HG02571 (cell line): ENCODE measurements at regions not wholly inside any gene's neighbourhood (a gene's known extent, or its start where the extent isn't known, plus 50 kb on each side); places are given as distances from the start of the nearest gene placed in this dataset.
"Not testable (repeated sequence)": the region's sequence is repeated elsewhere in the genome, so short reads cannot be mapped to it uniquely, and the experiment has no call there.

Source experiments
- ATAC-seq: cut with Tn5 transposase; IDR thresholded peaks from one replicate; pipeline ENCODE4 v1.9.1; 2021; ENCODE audit warnings: mild to moderate bottlenecking, moderate library complexity; ENCODE audit not compliant: unreplicated experiment

DNA sequence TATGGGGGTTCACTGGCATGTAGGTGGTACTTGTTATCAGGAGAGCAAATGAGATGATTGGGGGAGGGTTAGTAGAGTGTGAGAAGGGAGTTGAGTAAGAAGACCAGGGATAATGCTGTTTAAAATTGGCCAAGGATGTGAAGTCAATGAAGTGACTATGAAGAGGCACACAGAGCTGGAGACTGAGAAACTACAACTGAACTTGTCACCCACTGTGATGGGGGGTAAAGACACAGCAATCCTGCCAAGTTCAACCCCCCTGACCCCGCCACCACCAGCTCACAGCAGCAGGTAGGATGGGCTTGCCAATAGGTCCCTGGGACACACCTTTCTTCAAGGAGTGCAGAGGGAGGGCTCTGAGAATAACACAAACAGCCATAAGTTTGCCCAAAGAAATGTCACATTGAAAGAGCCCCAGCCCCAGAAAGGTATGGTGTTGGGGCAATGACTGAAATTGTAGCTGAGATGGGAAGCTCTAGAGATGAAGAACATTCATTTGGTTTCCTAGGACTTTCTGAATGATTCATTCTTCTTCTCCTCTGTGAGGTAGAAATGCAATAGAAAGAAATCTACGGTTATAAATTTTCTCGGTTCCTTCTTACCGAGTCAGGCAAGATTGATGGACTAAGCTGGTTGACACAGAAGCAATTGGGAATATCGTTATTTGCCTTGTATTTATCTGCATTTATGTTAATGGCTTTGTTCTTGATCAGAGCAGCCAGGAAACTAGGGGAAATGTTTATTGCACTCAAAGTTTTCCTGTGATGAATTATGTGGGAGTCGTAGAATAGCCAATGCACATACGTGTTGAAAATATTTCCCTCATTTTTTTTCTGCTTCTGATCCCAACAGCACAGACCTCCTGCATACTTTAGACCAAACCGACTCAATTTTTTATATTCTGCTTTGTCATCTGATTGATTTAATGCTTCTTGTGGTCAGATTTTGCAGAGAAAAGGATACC, 595.2 kb upstream of the CDH11 start:
- no peak for ATAC-seq

DNA sequence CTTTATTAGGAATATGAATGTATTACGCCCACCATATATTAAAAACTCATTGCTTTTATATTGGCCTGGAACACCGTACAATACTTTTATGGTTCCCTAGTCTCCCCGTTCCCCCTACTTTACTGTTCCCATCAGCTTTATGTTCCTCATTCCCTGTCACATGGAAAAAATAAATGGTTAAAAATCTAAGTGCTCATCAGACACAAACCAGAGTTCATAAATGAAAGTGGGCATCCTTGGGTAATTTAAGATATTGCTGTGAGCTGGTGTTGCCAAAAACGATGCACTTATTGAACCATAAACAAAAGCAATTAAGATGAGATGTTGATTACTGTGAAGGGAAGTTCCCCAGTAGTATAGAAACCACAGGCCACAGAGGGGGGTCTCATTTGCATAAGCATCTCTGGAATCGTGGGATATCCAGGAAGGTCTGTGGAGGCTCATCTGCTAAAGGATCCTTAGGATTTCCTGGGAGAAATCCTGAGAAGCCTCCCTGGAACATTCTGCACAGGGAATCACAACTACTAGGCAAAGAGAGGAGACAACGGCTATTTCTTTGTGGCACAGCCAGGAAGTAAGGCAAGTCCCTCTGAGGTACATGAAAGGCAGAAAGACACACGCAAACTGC, 591.4 kb upstream of the CDH11 start:
- no peak for ATAC-seq

DNA sequence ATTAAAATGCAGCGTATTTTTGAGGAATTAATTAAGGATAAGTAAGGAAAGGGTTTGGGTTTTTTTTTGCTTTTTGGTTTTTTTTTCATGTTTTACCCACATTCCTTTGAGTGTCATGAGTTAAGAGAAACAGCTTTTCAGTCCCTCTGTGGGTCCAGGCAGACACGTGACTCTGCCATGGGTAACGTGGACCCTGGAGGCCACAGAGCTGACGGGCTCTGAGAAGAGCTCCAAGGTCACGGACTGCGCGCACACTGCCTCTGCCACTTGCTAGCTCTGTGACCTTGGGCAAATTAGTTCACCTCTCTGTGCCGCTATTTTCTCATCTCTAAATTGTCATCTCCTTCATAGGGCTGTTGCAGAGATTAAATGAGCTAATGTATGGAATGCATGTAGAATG, 588.2 kb upstream of the CDH11 start:
- no peak for ATAC-seq

DNA sequence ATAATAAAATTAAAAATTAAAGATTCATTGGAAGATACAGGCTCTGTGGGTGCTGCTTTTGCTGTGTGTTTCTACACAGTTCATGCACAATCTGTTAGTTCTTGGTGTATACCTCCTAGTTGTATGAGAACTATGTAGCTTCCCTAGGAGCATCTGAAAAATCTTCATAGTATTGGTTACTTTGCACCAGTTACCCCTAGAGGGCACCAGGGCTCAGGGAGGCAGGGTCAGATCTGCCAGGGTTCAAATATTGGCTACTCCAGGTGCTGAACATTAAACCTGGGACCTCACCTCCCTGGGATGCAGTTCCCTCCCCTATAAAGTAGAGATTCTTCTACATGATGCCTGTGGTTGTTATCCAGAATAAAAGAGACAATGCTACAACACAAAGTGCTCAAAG, 583.0 kb upstream of the CDH11 start:
- ATAC-seq = no peak

DNA sequence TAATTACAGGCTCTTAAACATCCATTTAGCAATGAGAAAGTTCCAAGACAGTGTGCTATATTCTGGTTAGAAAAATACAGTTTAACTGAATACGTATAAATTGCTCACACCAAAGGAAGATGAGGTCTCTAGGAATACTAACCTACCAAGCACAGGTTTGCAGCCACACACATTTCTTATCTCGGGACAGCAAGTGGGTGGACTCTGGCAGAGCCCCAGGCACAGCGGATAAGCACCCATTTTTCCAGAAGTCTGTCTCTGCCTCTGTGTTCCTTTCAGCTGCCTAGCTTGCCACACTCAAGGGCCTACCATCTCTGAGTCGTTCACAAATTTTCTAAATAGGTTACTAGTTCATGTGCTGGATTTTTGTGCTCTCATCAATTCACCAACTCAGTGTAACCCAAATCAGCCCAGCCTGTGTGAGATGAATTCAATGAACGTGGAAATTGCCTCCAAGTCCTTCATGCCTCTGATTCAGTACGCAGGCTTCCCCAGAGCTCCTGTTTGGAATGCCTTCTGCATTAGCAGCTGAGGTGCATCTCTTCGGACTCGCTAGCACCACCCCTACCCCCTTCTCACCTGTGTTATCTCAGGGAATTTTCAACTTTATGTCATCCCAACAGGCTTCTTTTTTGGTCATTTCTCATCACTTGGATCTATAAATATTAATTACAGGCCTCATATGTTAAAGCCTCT, 581.0 kb upstream of the CDH11 start:
- ATAC-seq = no peak

DNA sequence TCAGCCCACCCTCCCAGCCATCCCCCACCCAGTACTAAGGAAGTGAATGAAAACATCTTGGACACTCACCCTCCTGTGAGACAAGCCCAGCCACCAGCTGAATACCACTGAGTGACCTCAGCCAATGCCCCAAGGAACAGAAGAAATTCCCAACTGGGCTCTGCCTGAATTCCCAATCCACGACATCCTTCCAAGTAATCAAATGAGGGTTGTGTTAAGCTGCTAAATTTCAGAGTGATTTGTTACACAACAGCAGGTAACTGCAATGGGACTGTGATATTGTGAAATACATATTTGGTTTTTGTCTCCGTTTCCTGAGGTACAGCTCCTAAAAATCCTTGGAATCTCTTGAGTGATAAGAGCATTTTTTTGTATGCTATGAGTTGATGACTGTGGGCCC, 578.7 kb upstream of the CDH11 start:
- ATAC-seq = no peak

DNA sequence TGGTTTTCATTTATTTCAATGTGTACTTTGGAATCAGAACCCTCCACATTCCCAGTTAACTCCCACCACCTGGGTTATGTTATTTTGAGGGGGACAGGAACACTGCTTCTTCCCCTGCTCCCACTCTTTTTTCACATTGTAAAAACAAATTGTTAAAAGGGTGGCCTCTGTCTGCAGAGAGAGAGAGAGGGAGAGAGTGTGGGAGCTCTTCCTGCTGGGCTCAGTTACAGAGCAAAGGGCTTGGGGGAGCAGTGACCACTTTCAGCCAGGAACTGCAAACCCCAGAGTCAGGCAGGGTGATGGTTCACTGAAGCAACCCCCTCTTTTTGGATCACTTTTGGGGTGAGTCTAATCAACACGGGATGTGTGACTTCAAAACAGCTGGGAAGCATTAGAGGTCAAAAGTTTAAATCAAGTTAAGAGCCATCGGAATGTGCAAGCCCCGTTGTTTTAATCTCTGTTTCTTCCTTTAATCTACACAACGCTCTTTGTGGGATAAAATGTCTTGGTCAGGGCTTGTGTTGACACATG, 577.0 kb upstream of the CDH11 start:
- no peak for ATAC-seq

DNA sequence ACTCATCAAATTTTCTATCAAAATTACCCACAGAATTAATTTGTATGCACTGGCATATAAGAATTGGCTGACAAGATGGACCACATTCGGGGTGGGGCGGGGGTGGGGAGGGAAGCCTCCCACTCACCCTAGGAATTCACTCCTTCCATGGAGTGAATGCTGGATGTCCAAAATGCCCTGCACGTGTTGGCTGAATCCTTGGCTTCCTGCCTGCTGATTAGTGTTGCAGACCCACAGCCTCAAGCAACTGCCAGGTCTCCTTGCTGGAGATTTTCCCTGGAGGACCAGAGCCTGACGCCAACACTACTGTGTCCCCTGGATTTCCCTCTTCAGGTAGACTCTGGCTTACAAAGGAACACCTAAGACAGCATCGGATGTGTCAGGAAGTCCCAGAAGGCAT, 575.7 kb upstream of the CDH11 start:
- no peak for ATAC-seq

DNA sequence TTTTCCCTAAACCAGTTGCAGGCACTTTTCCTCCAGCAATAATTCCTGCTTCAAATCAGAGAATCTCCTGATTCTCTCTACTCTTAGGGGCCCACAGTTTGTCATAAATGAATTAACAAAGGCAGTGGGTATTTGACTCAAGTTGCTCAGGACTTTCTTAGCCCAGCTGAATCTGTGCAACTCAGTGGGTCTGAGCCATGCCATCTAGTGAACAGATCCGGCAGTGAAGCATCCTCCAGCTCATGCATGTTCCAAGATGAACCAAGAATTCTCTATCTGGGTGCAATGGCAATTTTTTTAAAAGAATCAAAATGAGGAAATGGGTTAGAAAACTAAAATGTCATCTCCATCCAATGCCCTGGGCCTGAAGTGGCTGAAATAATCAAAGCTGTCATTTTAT, 575.2 kb upstream of the CDH11 start:
- no peak for ATAC-seq

DNA sequence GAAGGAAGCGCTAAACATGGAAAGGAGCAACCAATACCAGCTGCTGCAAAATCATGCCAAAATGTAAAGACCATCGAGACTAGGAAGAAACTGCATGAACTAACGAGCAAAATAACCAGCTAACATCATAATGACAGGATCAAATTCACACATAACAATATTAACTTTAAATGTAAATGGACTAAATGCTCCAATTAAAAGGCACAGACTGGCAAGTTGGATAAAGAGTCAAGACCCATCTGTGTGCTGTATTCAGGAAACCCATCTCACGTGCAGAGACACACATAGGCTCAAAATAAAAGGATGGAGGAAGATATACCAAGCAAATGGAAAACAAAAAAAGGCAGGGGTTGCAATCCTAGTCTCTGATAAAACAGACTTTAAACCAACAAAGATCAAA, 570.0 kb upstream of the CDH11 start:
- not testable (repeated sequence) for ATAC-seq

DNA sequence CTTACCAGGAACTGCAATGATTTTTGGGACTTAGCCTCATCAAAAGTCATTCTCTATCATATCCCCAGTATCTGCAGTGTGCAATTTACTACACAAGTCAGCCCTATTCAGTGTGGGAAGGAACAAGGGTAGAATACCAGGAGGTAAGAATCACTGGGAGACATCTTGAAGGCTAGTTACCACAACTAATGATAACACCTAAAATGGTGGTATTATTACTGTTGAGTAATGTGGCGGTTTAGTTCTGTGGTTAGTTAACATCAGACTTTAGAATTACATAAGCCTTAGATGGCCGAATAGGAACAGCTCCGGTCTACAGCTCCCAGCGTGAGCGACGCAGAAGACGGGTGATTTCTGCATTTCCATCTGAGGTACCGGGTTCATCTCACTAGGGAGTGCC, 567.9 kb upstream of the CDH11 start:
- ATAC-seq = no peak

DNA sequence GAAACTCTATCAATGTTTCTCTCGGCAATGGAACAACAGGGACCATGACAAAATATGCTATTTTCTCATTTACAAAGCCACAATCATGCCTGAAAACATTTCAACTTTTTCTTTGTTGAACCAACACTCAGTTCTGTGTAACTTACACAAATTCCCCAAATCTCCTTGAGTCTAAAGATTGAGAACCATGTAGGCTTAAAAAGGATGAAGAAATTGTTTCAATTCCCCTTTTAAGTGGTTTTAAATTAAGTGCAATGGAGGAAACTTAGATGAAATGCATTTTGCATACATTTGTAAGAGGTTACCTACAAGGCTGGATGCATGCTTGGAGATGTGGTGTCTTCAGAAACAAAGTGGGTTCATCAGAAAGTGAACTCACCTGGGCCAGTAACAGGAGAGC, 566.4 kb upstream of the CDH11 start:
- ATAC-seq = no peak

DNA sequence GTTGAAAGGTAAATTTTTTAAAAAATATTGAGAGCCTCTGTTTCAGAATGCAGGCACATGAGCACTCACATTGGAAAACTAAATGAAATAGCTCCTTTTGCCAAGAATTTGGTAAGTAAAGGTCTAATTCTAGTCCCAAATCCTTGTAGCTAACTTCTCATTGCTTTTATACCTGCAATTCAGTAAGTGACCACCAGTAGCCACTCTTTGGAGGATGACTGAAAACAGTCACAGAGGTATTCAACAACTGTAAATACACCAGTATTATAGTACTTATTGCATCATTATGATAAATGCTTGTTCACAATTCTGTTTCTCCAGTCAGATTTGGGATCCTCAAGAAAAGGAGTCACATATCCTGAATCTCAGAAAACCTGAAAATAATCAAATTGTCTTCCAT, 562.4 kb upstream of the CDH11 start:
- ATAC-seq = no peak

DNA sequence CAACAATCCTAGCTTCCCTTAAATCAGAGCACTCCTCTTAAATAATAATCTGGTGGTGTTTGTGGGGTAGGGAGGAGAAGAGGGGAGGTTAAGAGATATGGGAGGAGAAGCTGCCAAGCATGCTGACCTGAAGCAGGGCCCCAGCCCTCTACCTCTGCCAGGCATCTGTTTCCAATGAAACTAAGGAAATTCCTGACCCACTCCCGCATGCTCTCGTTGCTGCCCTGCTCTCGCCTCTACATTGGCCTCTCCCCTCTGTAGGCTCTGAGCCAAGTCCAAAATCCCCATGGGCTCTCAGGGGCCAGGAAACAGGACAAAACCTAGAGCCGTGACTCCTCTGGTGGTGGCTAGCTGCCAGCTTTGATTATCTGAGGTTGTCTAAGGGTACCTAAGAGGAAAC, 559.5 kb upstream of the CDH11 start:
- ATAC-seq = no peak

DNA sequence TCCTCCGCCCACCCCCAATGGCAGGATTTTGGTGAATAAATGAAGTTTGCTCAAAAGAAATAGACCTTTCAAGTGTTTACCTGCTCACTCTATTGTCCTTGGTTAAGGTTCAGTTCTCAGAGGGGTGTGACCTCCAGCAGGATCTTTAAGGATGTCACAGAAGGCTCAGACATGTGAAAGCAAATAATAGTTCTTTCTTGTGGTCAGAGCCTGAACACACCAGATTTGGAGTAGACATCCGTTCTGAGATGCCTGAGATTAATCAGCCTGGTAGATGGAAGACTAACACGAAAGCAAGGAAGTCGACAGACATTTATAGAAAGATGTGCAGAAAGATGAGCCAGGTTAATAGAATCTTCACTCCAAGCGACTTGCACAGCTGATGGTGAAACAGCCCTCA, 557.9 kb upstream of the CDH11 start:
- ATAC-seq = no peak

DNA sequence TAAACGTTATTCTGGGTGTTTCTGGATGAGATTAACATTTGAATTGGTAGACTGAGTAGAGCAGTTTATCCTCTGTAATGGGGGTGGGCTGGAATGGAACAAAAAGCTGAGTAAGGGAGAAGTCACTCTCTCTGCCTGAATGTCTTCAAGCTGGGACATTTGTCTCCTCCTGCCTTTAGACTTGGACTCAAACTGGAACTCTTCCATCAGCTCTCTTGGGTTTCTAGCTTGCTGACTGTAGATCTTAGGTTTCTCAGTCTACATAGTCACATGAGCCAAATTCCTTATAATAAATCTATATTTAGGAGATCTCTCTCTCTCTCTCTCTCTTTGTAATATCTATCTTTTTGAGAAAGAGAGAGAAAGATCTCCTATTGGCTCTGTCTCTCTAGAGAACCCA, 553.3 kb upstream of the CDH11 start:
- ATAC-seq = no peak

DNA sequence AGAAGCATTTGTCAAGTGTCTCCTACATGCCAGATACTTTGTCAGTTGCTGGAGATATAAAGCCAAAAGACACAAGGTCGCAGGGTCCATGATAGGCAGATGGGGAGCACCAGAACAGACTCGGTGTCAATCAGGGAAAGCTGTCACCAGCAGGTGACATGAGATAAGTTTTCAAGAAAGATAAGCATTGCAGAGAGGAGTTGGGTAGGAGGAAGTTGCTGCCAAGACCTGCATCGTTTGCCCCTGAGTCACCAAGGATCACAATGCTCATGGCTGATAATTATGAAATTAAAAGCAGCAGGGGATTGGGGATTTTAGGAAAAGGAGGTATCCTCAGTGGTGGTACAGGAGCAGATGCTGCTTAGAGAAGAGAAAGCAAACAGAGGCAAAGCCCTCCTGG, 551.1 kb upstream of the CDH11 start:
- ATAC-seq = no peak

DNA sequence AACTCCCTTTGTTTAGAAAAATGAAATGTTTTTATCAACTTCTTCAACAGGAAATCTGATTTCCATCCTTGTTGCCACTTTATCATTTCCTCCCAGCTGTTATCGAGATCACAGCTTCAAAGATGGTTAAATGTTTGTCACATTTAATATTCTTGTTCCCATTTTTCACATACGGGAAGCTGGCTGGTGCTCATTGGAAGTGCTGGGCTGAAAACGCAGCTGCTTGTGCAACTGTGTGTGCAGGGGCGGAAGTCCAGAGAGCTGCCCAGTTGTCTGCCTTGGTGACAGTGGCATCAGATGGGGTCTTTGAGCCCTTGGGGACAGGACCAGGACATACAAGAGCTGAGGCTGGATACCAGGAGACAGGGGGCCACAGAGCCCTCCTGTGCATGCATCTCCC, 549.2 kb upstream of the CDH11 start:
- no peak for ATAC-seq

DNA sequence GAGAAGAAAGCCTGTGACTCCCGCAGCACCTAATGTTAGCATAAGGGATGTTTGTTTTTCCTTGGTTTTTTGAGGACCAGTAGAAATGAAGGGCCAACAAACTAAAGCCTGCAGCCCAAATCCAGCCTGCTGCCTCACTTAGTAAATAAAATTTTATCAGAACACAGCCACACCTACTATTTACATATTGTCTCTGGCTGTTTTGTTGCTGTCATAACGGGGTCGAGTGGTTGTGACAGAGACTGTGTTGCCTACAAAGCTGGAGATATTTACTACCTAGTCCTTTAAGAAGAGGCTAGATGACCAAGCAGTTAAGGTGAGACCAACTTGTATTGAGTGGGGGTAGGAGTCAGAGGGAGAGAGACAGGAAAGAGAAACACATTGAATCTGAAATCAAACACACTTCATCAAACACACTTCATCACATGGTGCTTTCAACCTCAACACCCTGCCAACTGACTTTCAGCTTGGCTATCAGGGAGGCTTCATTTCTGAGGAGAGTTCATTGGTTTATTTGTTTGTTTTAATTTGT, 546.3 kb upstream of the CDH11 start:
- ATAC-seq = no peak

DNA sequence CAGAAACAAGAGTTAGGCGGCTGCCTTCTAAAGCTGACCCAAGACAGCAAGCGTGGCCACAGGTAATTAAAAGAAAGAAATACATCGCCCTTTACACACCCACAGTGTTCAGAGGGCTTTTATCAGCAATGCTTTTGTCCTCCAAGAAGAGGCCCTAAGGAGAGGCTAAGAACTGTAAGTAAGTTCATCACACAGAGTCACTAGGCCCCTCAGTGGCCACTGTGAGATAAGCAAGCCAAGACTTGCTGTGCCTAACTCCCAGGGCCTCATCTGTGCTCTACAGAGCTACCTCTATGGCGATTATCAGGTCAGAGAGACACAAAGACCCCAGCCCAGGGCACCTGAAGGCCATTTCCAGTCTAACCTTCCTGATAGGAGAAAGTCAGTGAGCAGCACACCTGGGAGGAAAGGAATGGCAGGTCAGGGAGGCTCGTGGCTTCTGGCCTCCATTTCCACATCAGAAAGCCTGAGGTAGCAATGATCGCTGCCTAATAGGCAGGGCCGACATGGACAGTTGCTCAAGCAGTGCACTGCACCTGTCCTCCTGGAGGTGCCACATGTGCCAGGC, 545.2 kb upstream of the CDH11 start:
- ATAC-seq = no peak
